K562 (cell line): ENCODE measurements at regions not wholly inside any gene's neighbourhood (a gene's known extent, or its start where the extent isn't known, plus 50 kb on each side); places are given as distances from the start of the nearest gene placed in this dataset.

ENCODE experiments used
- ATAC-seq: fragments of 200-7000 bp; cut with Tn5 transposase; 3 replicates; pipeline ENCODE4 v1.9.1; 2020; ENCODE audit warnings: moderate library complexity
- BruUV-seq: library from RNA; stranded (reverse); fragments of 400-500 nt; replicated peaks from 2 replicates; lab custom pipeline; 2021; lab: Mats Ljungman, UMichigan
- CTCF ChIA-PET: fragments of 300-600 bp; formaldehyde crosslinking; extraction: SDS; loops from one replicate; lab custom pipeline; 2021; ENCODE audit warnings: low intra/inter-chr PET ratio; lab: Yijun Ruan, JAX
- POLR2A ChIA-PET: fragments of 300-600, 350-650 bp; sonication (Branson Sonifier 250); formaldehyde crosslinking; extraction: SDS; loops from one replicate; lab custom pipeline; 2021; ENCODE audit warnings: antibody characterized with exemption, inconsistent platforms; lab: Yijun Ruan, JAX
- DNase-seq, 4 experiments: peaks; one replicate each; pipeline versions ENCODE4 v3.0.0 to v3.0.0-alpha.2; 2011 to 2018; ENCODE audit warnings: low spot score in 3 of 4, mixed read lengths in 3 of 4; ENCODE audit errors: extremely low read depth in 1 of 4
- FAIRE-seq: peaks from 2 replicates; lab custom pipeline; 2011; peaks lifted over from hg19 to GRCh38; lab: Jason Lieb, UNC
- H2AFZ ChIP-seq: 2 replicates; pipeline ENCODE4 v1.6.0; 2011; ENCODE audit warnings: low read depth, low read length, control low read depth, inconsistent platforms
- H3K27ac ChIP-seq: fragments of 200-600 bp; 3 replicates; pipeline ENCODE4 v1.8.0; 2011; ENCODE audit warnings: low read depth, mild to moderate bottlenecking, control low read depth, inconsistent platforms, low read length, moderate library complexity, mixed read lengths; ENCODE audit errors: extremely low read depth
- H3K27me3 ChIP-seq, 2 experiments: fragments of 300-600 bp in 1 of 2; 2 replicates in 1 of 2; 3 replicates in 1 of 2; pipeline versions ENCODE4 v1.6.0 to v1.8.0; 2011; ENCODE audit warnings: inconsistent platforms in 2 of 2, low read length in 2 of 2, mild to moderate bottlenecking in 1 of 2, mixed read lengths in 1 of 2, moderate library complexity in 1 of 2; ENCODE audit not compliant: control insufficient read depth in 2 of 2, insufficient read depth in 2 of 2
- H3K36me3 ChIP-seq: fragments of 300-600 bp; 3 replicates; pipeline ENCODE4 v1.8.0; 2011; ENCODE audit warnings: mild to moderate bottlenecking, low read length, inconsistent platforms; ENCODE audit not compliant: control insufficient read depth, insufficient read depth
- H3K4me1 ChIP-seq, 2 experiments: fragments of 200-600 bp in 1 of 2; replicated peaks in 1 of 2; 2 replicates in 1 of 2; 3 replicates in 1 of 2; pipeline versions ENCODE4 v1.5.1 to v1.8.0; 2011; ENCODE audit warnings: inconsistent platforms in 2 of 2, low read length in 2 of 2, mild to moderate bottlenecking in 1 of 2, mixed read lengths in 1 of 2, moderate library complexity in 1 of 2; ENCODE audit not compliant: control insufficient read depth in 2 of 2, insufficient read depth in 2 of 2
- H3K4me2 ChIP-seq: 2 replicates; pipeline ENCODE4 v1.6.1; 2011; ENCODE audit warnings: low read length, control low read depth, inconsistent platforms, mixed read lengths; ENCODE audit not compliant: insufficient read depth
- H3K4me3 ChIP-seq: fragments of 200-600 bp; sonication (generic), shearing (Covaris generic); 2 replicates; pipeline ENCODE4 v1.5.1; 2016; ENCODE audit warnings: control low read depth, inconsistent platforms
- H3K79me2 ChIP-seq: fragments of 200-600 bp; 3 replicates; pipeline ENCODE4 v1.8.0; 2011; ENCODE audit warnings: low read length, inconsistent platforms; ENCODE audit not compliant: control insufficient read depth, insufficient read depth
- H3K9ac ChIP-seq, 2 experiments: 2 replicates each; pipeline versions ENCODE4 v1.6.0 to v1.6.1; 2011; ENCODE audit warnings: low read depth in 2 of 2, low read length in 2 of 2, control low read depth in 1 of 2, inconsistent platforms in 1 of 2, mild to moderate bottlenecking in 1 of 2, mixed read lengths in 1 of 2; ENCODE audit not compliant: insufficient read depth in 1 of 2
- H3K9me1 ChIP-seq: one replicate; pipeline ENCODE4 v1.6.0; 2011; ENCODE audit warnings: inconsistent platforms, mild to moderate bottlenecking, low read length, moderate library complexity; ENCODE audit not compliant: control insufficient read depth, insufficient read depth
- H3K9me3 ChIP-seq: replicated peaks from 2 replicates; pipeline ENCODE4 v1.5.1; 2011; ENCODE audit warnings: low read depth, low read length, inconsistent platforms; ENCODE audit not compliant: control insufficient read depth, insufficient read depth
- H4K20me1 ChIP-seq: replicated peaks from 2 replicates; pipeline ENCODE4 v1.6.1; 2011; ENCODE audit warnings: low read length, inconsistent platforms, mixed read lengths; ENCODE audit not compliant: control insufficient read depth, insufficient read depth
- MED1 ChIP-seq: sonication (generic); formaldehyde crosslinking; IDR thresholded peaks from 2 replicates; pipeline ENCODE4 v1.8.1; 2023; ENCODE audit warnings: missing genetic modification reagents, borderline replicate concordance
- MIER1 ChIP-seq: fragments of 450-650 bp; IDR thresholded peaks from 2 replicates; pipeline ENCODE4 v1.6.1; 2016; ENCODE audit warnings: antibody characterized with exemption, mild to moderate bottlenecking, low read depth
- SIN3B ChIP-seq: fragments of 450-650 bp; IDR thresholded peaks from 2 replicates; pipeline ENCODE4 v1.6.1; 2017; ENCODE audit warnings: low read depth, mild to moderate bottlenecking, moderate library complexity
- ZNF134 ChIP-seq: fragments of 250-450 bp; sonication (Bioruptor Pico); conservative IDR thresholded peaks from 2 replicates; pipeline ENCODE4 v1.4.0; 2020
- WGBS: fragments of 100-300 bp; shearing (Covaris generic); methylation state at CpG from one replicate; pipeline ENCODE4 v1.1.6; 2016; ENCODE audit warnings: low coverage, mixed read lengths; ENCODE audit not compliant: insufficient coverage; ENCODE audit errors: missing lambda C conversion rate; 5-methylcytosine and 5-hydroxymethylcytosine counted together
- in situ Hi-C: fragments of 300-500 bp; cut with MboI; formaldehyde crosslinking; loops from 4 replicates; pipeline ENCODE4 v1.15.0; 2018; ENCODE audit warnings: inconsistent platforms, mixed read lengths
- intact Hi-C: fragments of 100-400 bp; cut with micrococcal nuclease; formaldehyde crosslinking; loops from 2 replicates; pipeline ENCODE4 v1.14.2; 2022
- TF ChIP-seq, protein P1 (sequence below), 2 experiments: IDR thresholded peaks; 2 replicates each; pipeline ENCODE4 v1.6.1; 2012; ENCODE audit warnings: improper control_type of control experiment in 2 of 2, low read depth in 2 of 2, low read length in 2 of 2, borderline replicate concordance in 1 of 2
- TF ChIP-seq, protein P2 (sequence below): fragments of 250-450 bp; sonication (Bioruptor Pico); IDR thresholded peaks from 2 replicates; pipeline ENCODE4 v1.5.0; 2020; ENCODE audit warnings: mild to moderate bottlenecking, borderline replicate concordance

DNA sequence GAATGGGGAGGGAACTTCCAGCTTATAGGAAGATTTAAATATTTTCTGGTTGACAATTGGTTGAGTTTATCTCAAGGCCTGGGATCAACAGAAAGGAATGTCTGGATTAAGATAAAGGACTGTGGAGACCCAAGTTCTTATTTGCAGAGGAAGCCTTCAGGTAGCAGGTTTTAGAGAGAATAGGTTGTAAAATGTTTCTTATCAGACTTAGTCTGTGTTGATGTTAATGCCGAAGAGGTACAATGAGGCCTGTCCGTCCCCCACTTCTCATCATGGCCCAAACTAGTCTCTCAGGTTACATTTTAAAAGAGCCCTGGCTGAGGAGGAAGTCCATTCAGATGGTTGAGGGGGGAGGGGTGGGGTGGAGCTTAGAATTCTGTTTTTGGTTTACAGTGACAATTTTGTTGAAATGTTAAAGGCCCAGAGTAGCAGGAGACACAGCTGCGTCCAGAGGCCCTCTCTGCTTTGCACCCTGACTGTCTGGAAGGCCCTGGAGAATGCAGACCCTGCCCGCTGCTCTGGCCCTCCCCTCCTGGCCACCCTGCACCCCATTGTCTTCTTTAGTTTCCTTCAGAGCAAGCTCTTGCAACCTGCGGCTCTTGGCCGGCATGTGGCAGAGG is 672.5 kb upstream of the TMEM132C start:
- CTCF ChIA-PET = no interaction called here
- ATAC-seq = no peak
- TF ChIP-seq, protein P1, sequence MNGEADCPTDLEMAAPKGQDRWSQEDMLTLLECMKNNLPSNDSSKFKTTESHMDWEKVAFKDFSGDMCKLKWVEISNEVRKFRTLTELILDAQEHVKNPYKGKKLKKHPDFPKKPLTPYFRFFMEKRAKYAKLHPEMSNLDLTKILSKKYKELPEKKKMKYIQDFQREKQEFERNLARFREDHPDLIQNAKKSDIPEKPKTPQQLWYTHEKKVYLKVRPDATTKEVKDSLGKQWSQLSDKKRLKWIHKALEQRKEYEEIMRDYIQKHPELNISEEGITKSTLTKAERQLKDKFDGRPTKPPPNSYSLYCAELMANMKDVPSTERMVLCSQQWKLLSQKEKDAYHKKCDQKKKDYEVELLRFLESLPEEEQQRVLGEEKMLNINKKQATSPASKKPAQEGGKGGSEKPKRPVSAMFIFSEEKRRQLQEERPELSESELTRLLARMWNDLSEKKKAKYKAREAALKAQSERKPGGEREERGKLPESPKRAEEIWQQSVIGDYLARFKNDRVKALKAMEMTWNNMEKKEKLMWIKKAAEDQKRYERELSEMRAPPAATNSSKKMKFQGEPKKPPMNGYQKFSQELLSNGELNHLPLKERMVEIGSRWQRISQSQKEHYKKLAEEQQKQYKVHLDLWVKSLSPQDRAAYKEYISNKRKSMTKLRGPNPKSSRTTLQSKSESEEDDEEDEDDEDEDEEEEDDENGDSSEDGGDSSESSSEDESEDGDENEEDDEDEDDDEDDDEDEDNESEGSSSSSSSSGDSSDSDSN (IDR thresholded peaks at IDR 0.05; ENCODE audit: borderline replicate concordance in 1 of 2, low read depth in 2 of 2, low read length in 2 of 2) = no peak
- TF ChIP-seq SIN3B = no peak
- POLR2A ChIA-PET = no interaction called here
- Histone ChIP-seq H3K27ac (no peak overlapping the region), H3K36me3 (no peaks in the 10 kb centered on the region), H3K27me3 (no peaks in the 10 kb centered on the region), H4K20me1 (no peaks in the 10 kb centered on the region), H3K79me2 (no peaks in the 10 kb centered on the region), H3K4me2 (no peak overlapping the region), H3K9ac (no peak overlapping the region), H3K9me3 (no peaks in the 10 kb centered on the region), H2AFZ (no peak overlapping the region), H3K4me1 (no peaks in the 10 kb centered on the region), H3K9me1 (no peaks in the 10 kb centered on the region), H3K4me3 (no peak overlapping the region)
- in situ Hi-C loops = no loop called here
- intact Hi-C loops = no loop called here
- BruUV-seq = no TSS peak
- FAIRE-seq = no peak
- WGBS = 3% methylated on average over 6 of the region's 6 CpGs
- DNase-seq = no peak

DNA sequence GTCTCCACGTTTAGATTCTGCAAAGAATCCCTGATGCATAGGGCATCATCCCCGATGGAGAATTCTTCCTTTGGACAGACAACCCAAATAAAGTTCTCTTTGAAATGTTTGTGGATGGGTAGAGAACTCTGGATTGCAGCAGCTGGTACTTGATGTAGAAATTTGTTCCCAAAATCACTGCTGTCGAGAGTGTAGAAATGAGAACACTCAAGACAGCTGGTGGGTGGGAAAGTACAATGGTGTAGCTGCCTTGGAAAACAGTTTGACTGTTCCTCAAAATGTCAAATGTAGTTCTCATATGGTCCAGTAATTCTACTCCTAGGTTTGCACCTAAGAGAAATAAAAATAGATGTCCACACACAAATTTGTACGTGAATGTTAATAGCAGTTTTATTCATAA is 671.5 kb upstream of the TMEM132C start:
- no peak overlapping the region for H2AFZ ChIP-seq
- intact Hi-C loops = no loop called here
- TF ChIP-seq, protein P2, sequence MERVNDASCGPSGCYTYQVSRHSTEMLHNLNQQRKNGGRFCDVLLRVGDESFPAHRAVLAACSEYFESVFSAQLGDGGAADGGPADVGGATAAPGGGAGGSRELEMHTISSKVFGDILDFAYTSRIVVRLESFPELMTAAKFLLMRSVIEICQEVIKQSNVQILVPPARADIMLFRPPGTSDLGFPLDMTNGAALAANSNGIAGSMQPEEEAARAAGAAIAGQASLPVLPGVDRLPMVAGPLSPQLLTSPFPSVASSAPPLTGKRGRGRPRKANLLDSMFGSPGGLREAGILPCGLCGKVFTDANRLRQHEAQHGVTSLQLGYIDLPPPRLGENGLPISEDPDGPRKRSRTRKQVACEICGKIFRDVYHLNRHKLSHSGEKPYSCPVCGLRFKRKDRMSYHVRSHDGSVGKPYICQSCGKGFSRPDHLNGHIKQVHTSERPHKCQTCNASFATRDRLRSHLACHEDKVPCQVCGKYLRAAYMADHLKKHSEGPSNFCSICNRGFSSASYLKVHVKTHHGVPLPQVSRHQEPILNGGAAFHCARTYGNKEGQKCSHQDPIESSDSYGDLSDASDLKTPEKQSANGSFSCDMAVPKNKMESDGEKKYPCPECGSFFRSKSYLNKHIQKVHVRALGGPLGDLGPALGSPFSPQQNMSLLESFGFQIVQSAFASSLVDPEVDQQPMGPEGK (CRISPR knock-in tag) = no peak
- no peak for TF ChIP-seq MIER1
- TF ChIP-seq MED1 (CRISPR knock-in tag) = no peak
- TF ChIP-seq ZNF134 = no peak
- no peak for ATAC-seq
- H3K79me2 ChIP-seq = no peaks in the 10 kb centered on the region
- in situ Hi-C loops = no loop called here
- H3K27me3 ChIP-seq = no peaks in the 10 kb centered on the region
- no peak overlapping the region for H3K4me2 ChIP-seq
- FAIRE-seq = no peak
- no peaks in the 10 kb centered on the region for H4K20me1 ChIP-seq
- BruUV-seq = no TSS peak
- H3K9ac ChIP-seq = no peak overlapping the region
- H3K27ac ChIP-seq = no peak overlapping the region
- no peak overlapping the region for H3K4me3 ChIP-seq
- DNase-seq = no peak
- 0% methylated on average over 4 of the region's 4 CpGs for WGBS
- no peaks in the 10 kb centered on the region for H3K9me1 ChIP-seq
- POLR2A ChIA-PET = no interaction called here
- H3K9me3 ChIP-seq = no peaks in the 10 kb centered on the region
- no peaks in the 10 kb centered on the region for H3K4me1 ChIP-seq
- CTCF ChIA-PET = no interaction called here
- H3K36me3 ChIP-seq = no peaks in the 10 kb centered on the region
